ENCODE measurements at regions not wholly inside any gene's neighbourhood (a gene's known extent, or its start where the extent isn't known, plus 50 kb on each side); places are given as distances from the start of the nearest gene placed in this dataset.

DNA sequence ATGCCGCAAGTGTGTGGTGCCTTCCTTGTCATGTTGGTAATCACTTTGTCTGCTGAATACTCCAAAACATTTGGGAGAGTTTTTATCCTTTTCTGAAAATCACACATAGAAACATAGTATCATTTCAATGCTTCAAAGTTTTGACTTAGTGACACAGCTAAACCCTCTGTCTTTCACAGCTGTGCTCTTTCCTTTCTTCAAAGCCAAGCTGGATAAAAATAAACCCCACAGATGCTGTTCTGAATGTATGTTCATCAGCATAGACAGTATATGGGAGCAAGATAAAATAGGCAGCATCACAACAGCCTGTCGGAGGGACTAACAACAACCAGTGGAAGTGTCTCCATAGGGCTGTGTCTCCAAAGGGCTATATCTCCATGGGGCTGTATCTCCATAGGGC, 331.3 kb upstream of the DCC start:
- DNase-seq (ENCODE audit: low spot score): no peak
- in situ Hi-C loops (cut with HindIII; ENCODE audit: low sequenced_read_pairs): no loop called here

DNA sequence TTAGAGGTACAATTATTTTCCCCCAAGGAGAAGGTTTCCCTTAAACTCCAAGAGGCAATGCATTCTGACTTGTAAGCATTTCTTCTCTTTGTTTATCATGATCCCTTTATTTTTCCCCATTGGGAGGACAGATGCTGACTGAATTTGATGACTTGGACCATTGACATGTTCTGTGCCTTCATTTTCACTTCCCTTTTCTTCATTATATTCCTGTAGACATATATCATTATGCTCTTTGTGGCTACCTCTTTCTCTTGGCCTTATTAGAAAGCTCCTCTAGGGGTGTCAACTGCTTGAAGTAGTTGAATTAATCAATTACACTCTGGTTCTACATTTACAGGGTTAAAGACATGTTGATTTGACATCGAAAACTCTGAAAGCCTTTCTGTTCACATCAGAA, 330.0 kb upstream of the DCC start:
- DNase-seq (ENCODE audit: low spot score): no peak
- in situ Hi-C loops (cut with HindIII; ENCODE audit: low sequenced_read_pairs): no loop called here

DNA sequence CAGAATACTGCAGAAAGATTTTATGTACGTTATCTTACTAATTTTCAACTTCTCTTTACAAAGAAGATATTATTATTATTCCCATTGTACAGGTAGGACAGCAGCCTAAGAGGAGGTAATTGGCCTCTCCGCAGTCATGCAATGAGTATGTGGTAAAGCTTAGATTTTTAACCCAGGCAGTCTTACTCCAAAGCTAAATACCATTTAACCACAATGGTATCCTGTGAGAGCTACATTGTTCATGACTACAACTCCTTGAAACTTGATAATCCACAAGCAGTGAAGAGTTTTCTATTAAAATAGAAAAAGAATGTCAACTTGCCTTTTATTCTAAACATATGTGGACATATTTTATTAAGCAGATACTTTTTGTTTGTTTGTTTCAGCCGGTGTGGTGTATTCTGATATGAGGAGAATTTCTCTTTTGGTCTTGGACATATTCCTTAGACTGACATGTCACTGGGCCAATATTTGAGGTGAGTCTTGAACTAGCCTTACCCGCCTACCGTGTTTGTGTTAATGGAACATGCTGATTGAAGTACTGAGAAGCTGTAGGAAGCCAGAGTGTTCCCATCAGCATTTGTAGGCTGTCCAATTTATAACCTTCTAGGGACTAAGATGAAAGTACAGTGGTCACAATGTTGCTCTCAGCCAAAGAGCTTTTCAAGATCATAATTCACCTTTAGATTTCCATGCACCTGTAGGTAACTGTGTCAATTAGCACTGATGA, 293.9 kb upstream of the DCC start:
- in situ Hi-C loops (cut with HindIII; ENCODE audit: low sequenced_read_pairs): no loop called here
- DNase-seq (ENCODE audit: low spot score): no peak

DNA sequence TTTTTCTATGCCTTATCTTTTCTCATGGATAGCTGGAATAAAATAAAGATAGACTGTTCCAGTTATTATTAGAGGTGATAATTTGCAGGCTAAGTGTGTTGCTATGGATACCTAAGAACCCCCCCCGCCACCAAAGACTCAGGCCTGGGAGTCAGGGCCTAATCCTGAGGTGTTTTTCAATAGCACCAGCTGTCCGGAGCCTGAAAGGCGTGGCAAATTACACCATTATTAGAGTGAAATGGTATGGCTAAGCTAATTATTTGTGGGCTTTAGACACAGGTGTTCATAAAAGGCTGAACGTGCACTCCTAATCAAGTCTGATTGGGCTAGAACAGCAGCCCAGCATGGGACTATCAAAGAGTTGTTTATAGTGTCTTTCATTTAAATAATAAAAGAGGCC, 293.2 kb upstream of the DCC start:
- in situ Hi-C loops (cut with HindIII; ENCODE audit: low sequenced_read_pairs): no loop called here
- no peak for DNase-seq (ENCODE audit: low spot score)

DNA sequence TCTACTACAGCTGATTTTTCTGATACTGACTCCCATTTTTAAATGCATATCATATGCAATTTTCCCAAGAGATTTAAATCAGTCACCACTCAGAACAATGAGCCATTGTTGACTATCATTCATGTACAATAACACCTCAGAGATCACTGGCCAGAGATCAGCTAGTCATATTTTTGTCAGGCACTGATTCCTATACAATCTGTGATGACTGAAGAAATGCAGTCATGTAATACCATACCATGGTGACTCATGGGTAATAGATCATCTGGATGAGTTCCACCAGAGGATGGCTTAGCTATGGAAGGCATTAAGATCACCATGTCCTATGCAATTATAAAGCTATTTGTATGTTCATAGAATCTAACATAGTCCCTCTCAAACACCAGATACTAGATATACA, 285.7 kb upstream of the DCC start:
- in situ Hi-C loops (cut with HindIII; ENCODE audit: low sequenced_read_pairs): no loop called here
- DNase-seq (ENCODE audit: low spot score): no peak

DNA sequence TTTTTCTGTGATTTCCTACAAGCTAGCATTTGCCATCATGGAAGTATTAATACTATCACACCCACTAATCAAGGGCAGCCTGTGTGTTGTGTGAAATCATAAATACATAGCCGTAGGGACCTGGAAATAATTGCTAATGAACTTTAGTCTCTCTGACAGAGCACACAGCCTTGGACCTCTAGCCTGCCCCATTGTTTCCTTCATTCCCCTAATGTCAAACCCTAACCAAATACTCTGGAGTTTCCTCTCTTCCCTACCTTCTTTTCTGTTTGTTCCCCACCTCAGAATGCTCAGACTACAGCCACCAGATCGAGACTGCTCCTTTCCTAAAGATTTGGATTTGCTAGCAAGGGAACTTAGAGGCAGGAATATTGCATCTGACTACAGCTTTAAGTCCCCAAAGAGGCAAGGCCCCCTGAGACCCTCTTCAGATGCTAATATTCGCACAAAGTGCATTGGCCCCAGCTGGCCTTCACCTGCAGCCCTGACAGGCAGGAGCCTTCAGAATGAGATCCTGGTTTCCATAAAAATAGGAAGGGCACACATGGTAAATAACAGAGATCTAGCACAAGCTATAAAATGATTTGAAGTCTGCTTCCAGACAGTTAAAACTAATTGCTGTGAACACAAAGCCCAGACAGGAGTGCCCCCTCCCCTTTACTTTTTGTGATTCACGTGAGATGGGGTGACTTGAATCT, 279.2 kb upstream of the DCC start:
- DNase-seq (ENCODE audit: low spot score): no peak
- in situ Hi-C loops (cut with HindIII; ENCODE audit: low sequenced_read_pairs): no loop called here

DNA sequence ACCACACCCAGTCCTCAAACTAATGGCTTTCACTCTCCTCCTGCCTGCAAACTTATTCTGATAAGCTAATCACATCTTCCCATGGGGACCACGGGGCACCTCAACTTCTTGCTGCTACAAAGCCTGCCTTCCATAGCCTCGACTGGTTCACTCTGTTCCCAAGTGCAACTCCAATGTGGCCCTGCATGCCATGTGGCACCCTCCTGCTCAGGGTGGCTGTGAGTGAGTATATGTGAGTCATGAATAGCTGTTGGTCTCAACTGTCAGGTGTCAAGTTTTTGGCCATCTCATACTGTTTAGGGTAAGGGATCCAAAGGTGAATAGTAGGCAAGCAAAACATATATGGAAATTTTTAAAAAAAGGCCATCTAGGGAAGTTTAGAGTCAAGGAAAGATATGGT, 276.1 kb upstream of the DCC start:
- in situ Hi-C loops (cut with HindIII; ENCODE audit: low sequenced_read_pairs): no loop called here
- DNase-seq (ENCODE audit: low spot score): no peak

DNA sequence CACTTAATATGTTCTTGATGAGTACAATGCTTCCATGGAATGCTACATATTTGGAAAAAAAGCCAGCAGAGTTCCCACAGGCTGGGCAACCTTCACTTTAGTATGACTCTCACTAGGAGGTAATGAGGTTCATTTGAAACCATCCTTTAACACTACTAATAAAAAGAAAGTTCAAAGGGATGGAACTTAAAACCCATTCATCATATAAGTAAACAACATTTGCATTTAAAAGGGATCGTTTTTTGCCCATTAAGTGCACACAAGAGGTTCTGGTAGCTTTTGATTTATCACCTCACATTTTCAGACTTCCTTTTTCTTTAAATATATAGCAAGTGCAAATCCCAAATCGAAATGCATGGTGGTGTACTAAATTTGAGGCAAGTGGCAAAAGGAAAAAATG, 270.8 kb upstream of the DCC start:
- in situ Hi-C loops (cut with HindIII; ENCODE audit: low sequenced_read_pairs): no loop called here
- no peak for DNase-seq (ENCODE audit: low spot score)

DNA sequence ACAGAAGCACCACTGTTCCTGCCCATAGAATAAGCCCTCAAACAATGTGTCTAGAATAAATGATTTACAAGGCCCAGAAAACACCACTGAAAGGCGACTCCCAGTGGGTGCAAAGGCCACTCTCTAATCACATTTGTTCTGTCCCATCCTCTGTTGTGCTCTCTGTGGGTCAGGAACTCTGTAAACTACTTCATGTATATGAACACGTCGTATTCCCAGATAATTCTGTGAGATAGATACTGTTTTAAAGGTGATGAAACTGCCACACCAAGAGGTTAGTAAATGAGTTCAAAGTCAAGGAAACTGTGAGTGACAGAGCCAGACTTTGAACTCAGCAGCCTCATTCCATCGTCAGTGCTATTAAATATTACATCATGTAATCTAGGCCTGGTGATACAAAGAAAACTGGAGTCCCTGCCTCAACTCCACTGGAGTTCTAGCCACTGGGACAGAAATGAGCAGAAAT, 269.7 kb upstream of the DCC start:
- no peak for DNase-seq (ENCODE audit: low spot score)
- in situ Hi-C loops (cut with HindIII; ENCODE audit: low sequenced_read_pairs): no loop called here

DNA sequence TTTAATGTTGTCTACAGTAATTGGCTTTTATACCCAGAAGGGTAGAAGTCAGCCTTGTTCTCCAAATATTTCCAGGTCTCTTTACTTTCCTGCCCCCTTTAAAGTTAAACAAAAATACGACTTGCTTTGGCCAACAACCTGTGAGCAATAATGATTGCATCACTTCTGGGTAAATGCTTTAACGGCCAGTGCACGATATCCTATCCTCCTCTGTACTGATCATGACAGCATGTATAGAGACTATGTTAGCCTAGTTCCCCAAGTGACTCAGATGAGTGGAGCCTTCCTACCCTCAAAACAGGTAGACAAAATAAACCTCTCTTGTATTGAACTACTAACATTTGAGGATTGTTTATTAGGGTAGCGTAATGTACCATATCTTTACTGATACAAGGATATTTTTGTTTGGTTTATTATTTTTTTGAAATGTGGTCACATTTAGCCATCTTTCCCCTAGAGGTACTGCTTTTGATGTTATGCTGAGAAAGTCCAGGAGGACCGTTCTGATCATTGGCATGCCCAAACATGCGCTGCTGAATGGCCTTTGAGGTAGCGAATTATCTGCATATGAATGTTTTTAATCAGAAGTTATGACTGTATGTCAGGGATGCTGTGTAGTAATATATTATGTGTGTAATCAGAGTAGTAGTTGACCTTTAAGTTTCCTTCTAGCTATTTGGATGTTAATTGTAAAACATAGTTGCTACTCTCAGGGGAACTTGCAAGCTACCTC, 262.6 kb upstream of the DCC start:
- no peak for DNase-seq (ENCODE audit: low spot score)
- in situ Hi-C loops (cut with HindIII; ENCODE audit: low sequenced_read_pairs): no loop called here

DNA sequence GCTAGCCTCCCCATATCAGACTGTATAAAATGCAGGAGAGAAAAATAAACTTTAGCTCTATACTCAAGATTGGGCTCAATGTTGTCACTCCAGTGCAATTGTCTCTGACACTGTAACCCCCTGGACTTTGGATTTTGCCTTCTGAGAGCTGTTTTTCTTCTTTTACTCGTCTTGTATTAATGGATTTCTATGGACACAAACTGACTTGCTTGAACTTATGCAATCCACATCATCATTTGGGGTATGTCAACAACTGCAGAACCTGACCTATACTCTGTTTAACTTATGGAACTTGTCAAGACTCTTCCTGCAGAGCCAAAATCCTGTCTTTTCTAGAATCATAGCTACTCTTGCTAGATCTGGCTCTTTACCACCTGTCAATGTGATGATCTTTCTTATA, 257.8 kb upstream of the DCC start:
- DNase-seq (ENCODE audit: low spot score): no peak
- in situ Hi-C loops (cut with HindIII; ENCODE audit: low sequenced_read_pairs): no loop called here

DNA sequence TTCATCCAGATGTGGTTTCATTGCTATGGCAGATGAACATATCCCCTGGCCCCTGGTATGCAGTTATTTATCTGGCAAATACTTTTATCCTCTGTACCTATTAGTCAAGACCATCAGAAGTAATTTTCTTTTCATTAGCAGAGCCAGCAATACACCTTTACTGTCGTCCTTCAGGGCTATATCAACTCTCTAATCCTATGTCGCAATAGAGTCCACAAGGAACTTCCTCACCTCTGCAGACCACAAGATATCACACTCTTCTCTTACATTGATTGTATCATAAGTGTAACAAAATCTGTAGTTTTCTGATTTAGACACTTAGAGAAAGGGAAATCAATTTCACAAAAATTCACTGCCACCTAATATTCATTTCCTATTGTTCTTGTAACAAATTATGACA, 252.9 kb upstream of the DCC start:
- DNase-seq (ENCODE audit: low spot score): no peak
- in situ Hi-C loops (cut with HindIII; ENCODE audit: low sequenced_read_pairs): no loop called here

DNA sequence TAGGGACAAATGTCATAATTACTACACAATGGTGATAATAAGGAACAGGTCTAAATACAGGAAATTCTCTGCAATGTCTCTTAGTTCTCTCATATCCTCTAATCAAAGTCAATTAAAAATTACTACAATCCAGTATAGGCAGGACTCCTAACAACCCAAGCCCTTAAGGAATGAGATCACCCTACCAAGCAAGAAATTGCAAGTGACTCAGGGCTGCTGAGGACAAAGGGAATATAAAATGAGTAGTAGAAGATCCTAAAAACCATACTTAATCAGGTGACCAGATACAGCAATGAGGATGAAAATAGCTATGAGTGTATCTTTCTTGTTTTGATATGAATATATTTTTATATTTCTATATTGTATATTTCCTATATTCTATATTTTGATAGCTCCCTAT, 250.0 kb upstream of the DCC start:
- no peak for DNase-seq (ENCODE audit: low spot score)
- in situ Hi-C loops (cut with HindIII; ENCODE audit: low sequenced_read_pairs): no loop called here

DNA sequence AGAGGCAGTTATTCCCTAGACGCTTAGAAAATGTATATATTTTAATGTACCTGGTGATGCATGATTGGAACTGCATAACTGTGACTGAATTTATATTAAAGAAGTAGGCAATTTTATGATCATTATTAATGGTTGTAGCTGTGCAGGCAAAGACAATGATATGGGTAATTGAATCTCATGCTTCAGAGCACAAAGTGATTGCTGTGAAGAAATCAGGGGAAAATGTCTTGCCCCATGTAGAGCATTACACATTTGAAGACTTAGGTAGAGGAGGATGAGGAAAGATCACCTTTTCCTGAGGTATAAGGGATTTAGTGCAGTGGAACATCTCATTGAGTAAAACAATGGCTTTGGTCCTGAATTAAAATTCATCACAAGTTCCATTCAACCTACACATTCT, 246.8 kb upstream of the DCC start:
- DNase-seq (ENCODE audit: low spot score): no peak
- in situ Hi-C loops (cut with HindIII; ENCODE audit: low sequenced_read_pairs): no loop called here

DNA sequence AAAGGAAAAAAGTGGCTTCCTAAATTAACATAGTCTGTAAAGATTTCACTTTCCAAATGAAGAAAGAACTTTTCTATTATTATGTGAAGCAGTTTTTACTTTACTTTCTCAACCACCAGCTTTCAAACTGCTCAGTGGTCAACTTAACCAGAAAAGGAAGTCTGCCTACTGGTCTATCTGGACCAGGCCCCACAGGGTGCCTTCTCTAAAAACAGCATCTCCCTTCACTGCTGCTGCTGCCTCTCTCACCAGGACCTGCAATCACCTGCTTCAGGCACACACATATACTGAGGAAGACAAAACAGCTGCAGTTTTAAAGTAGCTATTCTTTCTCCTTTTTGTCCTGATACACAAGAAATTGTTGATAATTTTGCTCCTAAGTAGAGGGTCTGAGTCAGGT, 221.3 kb upstream of the DCC start:
- no peak for DNase-seq (ENCODE audit: low spot score)
- in situ Hi-C loops (cut with HindIII; ENCODE audit: low sequenced_read_pairs): no loop called here

DNA sequence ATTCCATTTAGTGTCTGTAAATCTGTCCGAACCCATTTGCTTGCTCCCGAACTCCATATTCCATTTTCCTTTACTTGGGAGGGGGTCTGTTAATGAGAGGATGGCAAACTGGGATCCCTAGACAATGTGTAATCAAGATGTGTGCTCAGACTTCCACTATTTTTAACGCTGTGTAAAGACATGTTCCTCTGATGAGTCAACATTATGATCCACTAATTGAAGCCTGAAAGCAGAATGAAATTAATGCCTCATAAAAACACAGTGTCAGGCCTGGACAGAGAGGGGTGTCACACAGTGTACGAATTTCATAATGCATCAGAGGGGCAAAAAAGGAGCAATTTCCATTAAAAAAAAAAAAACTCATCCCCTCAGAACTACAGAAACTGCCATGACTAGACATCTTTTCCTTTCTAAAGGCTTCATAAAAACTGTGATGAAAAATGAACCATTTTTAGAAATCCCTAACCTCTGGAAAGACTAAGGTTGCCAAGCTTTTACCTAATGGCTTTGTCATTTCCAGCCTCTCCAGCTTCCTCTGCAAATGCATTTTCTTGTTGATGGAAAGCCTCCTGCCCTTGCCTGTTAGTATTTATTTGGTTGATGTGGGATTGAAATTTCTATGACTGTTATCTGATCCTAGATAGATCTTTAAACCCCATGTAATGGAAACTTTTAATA, 209.2 kb upstream of the DCC start:
- in situ Hi-C loops (cut with HindIII; ENCODE audit: low sequenced_read_pairs): no loop called here
- no peak for DNase-seq (ENCODE audit: low spot score)

DNA sequence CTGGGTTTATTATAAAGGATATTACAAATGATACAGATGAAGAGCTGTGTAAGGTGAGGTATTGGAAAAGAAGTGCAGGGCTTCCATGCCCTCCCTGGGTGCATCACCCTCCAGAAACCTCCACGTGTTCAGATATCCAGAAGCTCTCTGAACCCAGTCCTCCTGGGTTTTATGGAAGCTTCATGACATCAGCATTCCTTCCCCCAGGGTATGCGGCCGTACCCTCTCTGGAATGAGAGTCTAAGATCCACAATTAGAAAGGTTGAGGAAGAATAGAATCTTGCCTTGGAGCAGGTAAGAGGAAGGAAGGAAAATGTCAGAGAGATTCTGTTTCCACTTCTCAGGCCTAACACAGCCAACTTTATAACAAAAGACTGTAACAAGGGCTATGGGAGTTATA, 208.2 kb upstream of the DCC start:
- in situ Hi-C loops (cut with HindIII; ENCODE audit: low sequenced_read_pairs): no loop called here
- no peak for DNase-seq (ENCODE audit: low spot score)

DNA sequence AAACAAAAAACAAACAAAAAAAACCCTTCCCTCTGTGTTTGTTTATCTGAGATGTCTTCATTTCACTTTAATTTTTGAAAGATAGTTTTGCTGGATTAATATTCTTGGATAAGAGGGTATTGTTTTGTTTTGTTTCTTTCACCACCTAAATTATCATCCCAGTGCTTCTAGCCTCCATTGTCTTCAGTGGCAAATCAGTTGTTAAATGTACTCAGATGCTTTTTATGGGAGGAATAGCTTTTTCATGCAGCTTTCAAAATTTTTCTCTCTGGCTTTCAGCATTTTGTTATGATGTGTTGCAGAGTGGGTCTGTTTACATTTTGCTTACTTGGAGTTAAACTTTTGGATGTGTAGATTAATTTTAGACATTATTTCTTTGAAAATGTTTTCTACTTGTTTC, 203.5 kb upstream of the DCC start:
- in situ Hi-C loops (cut with HindIII; ENCODE audit: low sequenced_read_pairs): no loop called here
- no peak for DNase-seq (ENCODE audit: low spot score)

DNA sequence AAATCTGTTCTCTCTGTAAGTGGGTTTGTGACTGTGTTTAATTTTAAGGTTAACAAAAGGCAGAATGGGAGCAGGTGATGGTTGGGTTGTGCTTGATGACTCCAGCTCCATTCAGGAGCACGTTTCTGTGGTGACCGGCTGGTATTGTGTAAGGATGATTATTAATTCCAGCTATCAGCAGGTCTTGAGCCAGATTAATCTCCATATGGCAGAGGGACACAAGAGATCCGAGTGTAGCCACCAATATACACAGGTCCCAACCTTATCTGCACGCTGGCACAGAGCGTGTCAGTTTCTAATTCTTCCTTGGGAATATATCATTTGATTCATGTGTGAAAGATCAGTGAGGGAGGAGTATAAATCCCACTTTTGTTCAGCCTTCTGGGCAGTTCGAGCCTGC, 199.0 kb upstream of the DCC start:
- DNase-seq (ENCODE audit: low spot score): no peak
- in situ Hi-C loops (cut with HindIII; ENCODE audit: low sequenced_read_pairs): no loop called here

DNA sequence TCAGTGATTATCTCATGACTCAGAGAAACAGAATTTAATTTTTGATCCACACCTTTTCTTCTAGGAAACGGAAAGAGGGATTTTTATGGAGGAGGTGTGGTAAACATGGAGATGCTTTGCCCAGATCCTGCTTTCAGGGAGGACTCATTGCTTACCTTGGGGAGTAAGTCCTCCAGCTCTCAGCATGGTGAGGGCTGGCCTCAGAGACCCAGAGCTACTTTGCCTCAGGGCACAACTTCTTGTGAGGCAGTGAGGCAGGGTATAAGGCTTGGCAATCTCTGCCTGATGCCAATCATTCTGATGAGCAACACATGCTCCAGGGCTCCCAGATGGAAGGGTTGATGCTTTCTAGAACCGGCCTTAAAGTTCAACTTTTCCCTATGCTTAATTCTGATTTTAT, 189.9 kb upstream of the DCC start:
- in situ Hi-C loops (cut with HindIII; ENCODE audit: low sequenced_read_pairs): no loop called here

More for the DNA sequence above, 189.9 kb upstream of the DCC start:
- DNase-seq (ENCODE audit: low spot score): no peak

All from G401 (cell line).